ENCODE measurements at regions not wholly inside any gene's neighbourhood (a gene's known extent, or its start where the extent isn't known, plus 50 kb on each side); places are given as distances from the start of the nearest gene placed in this dataset.

- DNase-seq (ENCODE audit: low read depth in 2 of 3, low spot score in 2 of 3), result no peak
Observed at GRCh38 chr4:136768925-136769275, 763.4 kb downstream of the PCDH18 start.

GRCh38 chr4:136768213-136768924, 763.9 kb downstream of the PCDH18 start:
- no peak for DNase-seq (ENCODE audit: low read depth in 2 of 3, low spot score in 2 of 3)

- DNase-seq (ENCODE audit: low read depth in 2 of 3, low spot score in 2 of 3), result no peak
Observed at GRCh38 chr4:136763919-136764318, 768.4 kb downstream of the PCDH18 start.

- no peak for DNase-seq (ENCODE audit: low read depth in 2 of 3, low spot score in 2 of 3)
Observed at GRCh38 chr4:136755531-136755916, 776.8 kb downstream of the PCDH18 start.

GRCh38 chr4:136754810-136755530, 777.3 kb downstream of the PCDH18 start:
- DNase-seq (ENCODE audit: low read depth in 2 of 3, low spot score in 2 of 3), result no peak

GRCh38 chr4:136751556-136751955, 780.7 kb downstream of the PCDH18 start:
- DNase-seq (ENCODE audit: low read depth in 2 of 3, low spot score in 2 of 3), result no peak

- no peak for DNase-seq (ENCODE audit: low read depth in 2 of 3, low spot score in 2 of 3)
Observed at GRCh38 chr4:136750897-136751296, 781.4 kb downstream of the PCDH18 start.

- DNase-seq (ENCODE audit: low read depth in 2 of 3, low spot score in 2 of 3), result no peak
Observed at GRCh38 chr4:136749989-136750388, 782.3 kb downstream of the PCDH18 start.

- no peak for DNase-seq (ENCODE audit: low read depth in 2 of 3, low spot score in 2 of 3)
Observed at GRCh38 chr4:136748773-136749172, 783.5 kb downstream of the PCDH18 start.

- no peak for DNase-seq (ENCODE audit: low read depth in 2 of 3, low spot score in 2 of 3)
Observed at GRCh38 chr4:136748165-136748564, 784.1 kb downstream of the PCDH18 start.

GRCh38 chr4:136743238-136743637, 789.1 kb downstream of the PCDH18 start:
- no peak for DNase-seq (ENCODE audit: low read depth in 2 of 3, low spot score in 2 of 3)

- no peak for DNase-seq (ENCODE audit: low read depth in 2 of 3, low spot score in 2 of 3)
Observed at GRCh38 chr4:136742333-136742732, 790.0 kb downstream of the PCDH18 start.

GRCh38 chr4:136741468-136741867, 790.8 kb downstream of the PCDH18 start:
- no peak for DNase-seq (ENCODE audit: low read depth in 2 of 3, low spot score in 2 of 3)

GRCh38 chr4:136740326-136740725, 792.0 kb downstream of the PCDH18 start:
- no peak for DNase-seq (ENCODE audit: low read depth in 2 of 3, low spot score in 2 of 3)

- DNase-seq (ENCODE audit: low read depth in 2 of 3, low spot score in 2 of 3), result no peak
Observed at GRCh38 chr4:136737066-136737465, 795.2 kb downstream of the PCDH18 start.

GRCh38 chr4:136731025-136731424, 801.3 kb downstream of the PCDH18 start:
- DNase-seq (ENCODE audit: low read depth in 2 of 3, low spot score in 2 of 3), result no peak

- no peak for DNase-seq (ENCODE audit: low read depth in 2 of 3, low spot score in 2 of 3)
Observed at GRCh38 chr4:136725286-136726081, 806.8 kb downstream of the PCDH18 start.

GRCh38 chr4:136713140-136713539, 819.2 kb downstream of the PCDH18 start:
- no peak for DNase-seq (ENCODE audit: low read depth in 2 of 3, low spot score in 2 of 3)

- DNase-seq (ENCODE audit: low read depth in 2 of 3, low spot score in 2 of 3), result no peak
Observed at GRCh38 chr4:136709897-136710296, 822.4 kb downstream of the PCDH18 start.

- no peak for DNase-seq (ENCODE audit: low read depth in 2 of 3, low spot score in 2 of 3)
Observed at GRCh38 chr4:136706942-136707341, 825.4 kb downstream of the PCDH18 start.

GRCh38 chr4:136699905-136700304, 832.4 kb downstream of the PCDH18 start:
- DNase-seq (ENCODE audit: low read depth in 2 of 3, low spot score in 2 of 3), result no peak

- no peak for DNase-seq (ENCODE audit: low read depth in 2 of 3, low spot score in 2 of 3)
Observed at GRCh38 chr4:136691607-136692006, 840.7 kb downstream of the PCDH18 start.

Data from activated CD8-positive, alpha-beta memory T cell treated with anti-CD3 and anti-CD28 coated beads for 48 hours (primary cell).